KMS-11 (cell line): ENCODE measurements at regions not wholly inside any gene's neighbourhood (a gene's known extent, or its start where the extent isn't known, plus 50 kb on each side); places are given as distances from the start of the nearest gene placed in this dataset.

Source experiments
- H2AFZ ChIP-seq: fragments of 200-600 bp; sonication (generic); 2 replicates; pipeline ENCODE4 v1.6.1; 2016; ENCODE audit warnings: antibody characterized with exemption, mixed run types, low read depth
- H3K27ac ChIP-seq: fragments of 200-600 bp; sonication (generic); 2 replicates; pipeline ENCODE4 v1.6.1; 2016; ENCODE audit warnings: mild to moderate bottlenecking, mixed run types
- H3K27me3 ChIP-seq: fragments of 200-600 bp; sonication (generic); 2 replicates; pipeline ENCODE4 v1.6.1; 2017; ENCODE audit warnings: mild to moderate bottlenecking, low read depth, mixed run types, moderate library complexity; ENCODE audit not compliant: insufficient read depth
- H3K36me3 ChIP-seq: fragments of 200-600 bp; sonication (generic); 2 replicates; pipeline ENCODE4 v1.6.1; 2017; ENCODE audit warnings: mild to moderate bottlenecking, mixed run types; ENCODE audit not compliant: insufficient read depth
- H3K4me1 ChIP-seq: fragments of 200-600 bp; sonication (generic); 2 replicates; pipeline ENCODE4 v1.6.1; 2016; ENCODE audit warnings: mild to moderate bottlenecking, low read depth, mixed run types; ENCODE audit not compliant: poor library complexity, severe bottlenecking
- H3K4me2 ChIP-seq: fragments of 200-600 bp; sonication (generic); 2 replicates; pipeline ENCODE4 v1.7.0; 2016; ENCODE audit warnings: mild to moderate bottlenecking, mixed run types
- H3K4me3 ChIP-seq: fragments of 200-600 bp; sonication (generic); IDR thresholded peaks from 2 replicates; pipeline ENCODE4 v1.6.1; 2017; ENCODE audit warnings: low read depth, low read length, mixed read lengths; ENCODE audit not compliant: insufficient read depth
- H3K79me2 ChIP-seq: fragments of 200-600 bp; sonication (generic); 2 replicates; pipeline ENCODE4 v1.6.1; 2016; ENCODE audit warnings: low read depth, mixed run types; ENCODE audit not compliant: insufficient read depth
- H3K9ac ChIP-seq: fragments of 200-600 bp; sonication (generic); 2 replicates; pipeline ENCODE4 v1.6.1; 2016; ENCODE audit warnings: mild to moderate bottlenecking, mixed run types
- H4K20me1 ChIP-seq: fragments of 200-600 bp; sonication (generic); 2 replicates; pipeline ENCODE4 v1.6.1; 2016; ENCODE audit warnings: mild to moderate bottlenecking, mixed run types; ENCODE audit not compliant: insufficient read depth
- TF ChIP-seq, protein P1 (sequence below): fragments of 200-600 bp; sonication (generic); conservative IDR thresholded peaks from 2 replicates; pipeline ENCODE4 v1.6.1; 2017; ENCODE audit warnings: low read depth, mild to moderate bottlenecking, antibody characterized with exemption, low read length, moderate library complexity, mixed read lengths

DNA sequence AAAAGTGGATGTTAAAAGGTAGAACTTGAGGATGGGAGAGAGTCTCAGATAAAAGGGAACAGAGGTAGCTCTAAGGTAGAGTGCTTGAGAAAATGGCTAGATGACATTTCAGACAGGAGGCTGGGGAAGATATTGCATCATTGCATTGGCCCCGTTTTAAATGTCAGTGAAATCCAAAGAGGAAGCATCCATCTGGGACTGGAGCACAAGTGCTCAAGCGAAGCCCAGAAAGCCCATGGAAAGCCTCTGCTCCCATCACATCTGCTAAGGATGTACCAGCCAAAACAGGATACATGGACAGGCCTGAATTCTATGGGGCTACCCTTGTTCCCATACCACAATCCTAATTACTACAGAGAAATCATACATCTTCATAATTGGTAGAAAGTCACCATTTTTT lies 581.5 kb upstream of the TMEM132C start:
- Histone ChIP-seq H4K20me1 (no peaks in the 10 kb centered on the region), H3K27ac (no peak overlapping the region), H3K4me2 (no peak overlapping the region), H3K27me3 (no peaks in the 10 kb centered on the region), H2AFZ (no peak overlapping the region), H3K36me3 (no peaks in the 10 kb centered on the region), H3K9ac (no peak overlapping the region), H3K4me1 (no peaks in the 10 kb centered on the region), H3K4me3 (no peak overlapping the region), H3K79me2 (no peaks in the 10 kb centered on the region)
- TF ChIP-seq, protein P1, sequence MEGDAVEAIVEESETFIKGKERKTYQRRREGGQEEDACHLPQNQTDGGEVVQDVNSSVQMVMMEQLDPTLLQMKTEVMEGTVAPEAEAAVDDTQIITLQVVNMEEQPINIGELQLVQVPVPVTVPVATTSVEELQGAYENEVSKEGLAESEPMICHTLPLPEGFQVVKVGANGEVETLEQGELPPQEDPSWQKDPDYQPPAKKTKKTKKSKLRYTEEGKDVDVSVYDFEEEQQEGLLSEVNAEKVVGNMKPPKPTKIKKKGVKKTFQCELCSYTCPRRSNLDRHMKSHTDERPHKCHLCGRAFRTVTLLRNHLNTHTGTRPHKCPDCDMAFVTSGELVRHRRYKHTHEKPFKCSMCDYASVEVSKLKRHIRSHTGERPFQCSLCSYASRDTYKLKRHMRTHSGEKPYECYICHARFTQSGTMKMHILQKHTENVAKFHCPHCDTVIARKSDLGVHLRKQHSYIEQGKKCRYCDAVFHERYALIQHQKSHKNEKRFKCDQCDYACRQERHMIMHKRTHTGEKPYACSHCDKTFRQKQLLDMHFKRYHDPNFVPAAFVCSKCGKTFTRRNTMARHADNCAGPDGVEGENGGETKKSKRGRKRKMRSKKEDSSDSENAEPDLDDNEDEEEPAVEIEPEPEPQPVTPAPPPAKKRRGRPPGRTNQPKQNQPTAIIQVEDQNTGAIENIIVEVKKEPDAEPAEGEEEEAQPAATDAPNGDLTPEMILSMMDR = no peak

DNA sequence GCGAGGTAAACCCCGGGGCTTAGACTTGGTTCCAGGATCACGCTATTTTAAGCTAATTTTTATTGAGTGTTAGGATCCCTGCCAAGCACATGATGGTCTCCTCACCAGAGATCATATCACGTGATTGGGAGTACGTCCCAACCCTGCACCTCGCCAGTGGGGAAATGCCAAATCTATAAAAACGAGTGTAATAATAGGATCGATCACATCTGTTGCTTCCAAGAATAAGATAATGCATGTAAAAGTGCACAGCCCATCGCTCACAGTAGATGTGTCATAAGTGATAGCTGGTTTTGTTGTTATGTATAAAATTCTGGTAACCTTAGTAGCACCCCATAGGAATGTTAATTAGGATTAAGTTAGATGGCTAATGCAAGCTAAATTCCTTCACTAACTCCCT lies 581.0 kb upstream of the TMEM132C start:
- TF ChIP-seq, protein P1 = no peak

DNA sequence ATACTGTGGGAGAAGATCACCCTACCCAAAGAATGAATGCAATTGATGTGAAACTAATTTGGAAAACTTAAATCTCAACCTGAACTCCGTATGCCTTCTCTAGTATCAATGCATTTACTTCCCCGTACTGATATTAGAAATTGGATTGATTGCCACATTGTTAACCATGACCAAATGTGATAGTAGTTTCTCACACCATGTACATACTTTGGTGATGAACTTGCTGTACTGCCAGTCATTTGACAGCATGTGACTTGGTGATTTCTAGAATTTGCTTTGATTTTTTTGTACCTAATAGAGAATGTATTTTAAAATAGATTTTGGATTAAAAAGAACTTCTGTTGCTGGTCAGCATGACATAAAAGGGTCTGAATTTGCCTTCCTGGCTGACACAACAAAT lies 579.8 kb upstream of the TMEM132C start:
- H3K27me3 ChIP-seq = no peaks in the 10 kb centered on the region
- H3K9ac ChIP-seq = no peak overlapping the region
- H3K4me1 ChIP-seq = no peaks in the 10 kb centered on the region
- no peak overlapping the region for H2AFZ ChIP-seq
- no peak overlapping the region for H3K4me3 ChIP-seq
- H3K4me2 ChIP-seq = no peak overlapping the region
- H3K27ac ChIP-seq = no peak overlapping the region
- TF ChIP-seq, protein P1 = no peak
- H3K36me3 ChIP-seq = no peaks in the 10 kb centered on the region
- no peaks in the 10 kb centered on the region for H4K20me1 ChIP-seq
- H3K79me2 ChIP-seq = no peaks in the 10 kb centered on the region

More for the DNA sequence above, 581.0 kb upstream of the TMEM132C start:
- H4K20me1 ChIP-seq = no peaks in the 10 kb centered on the region
- no peaks in the 10 kb centered on the region for H3K4me1 ChIP-seq
- H3K4me2 ChIP-seq = no peak overlapping the region
- H3K27ac ChIP-seq = no peak overlapping the region
- H3K9ac ChIP-seq = no peak overlapping the region
- H2AFZ ChIP-seq = no peak overlapping the region
- H3K36me3 ChIP-seq = no peaks in the 10 kb centered on the region
- no peak overlapping the region for H3K4me3 ChIP-seq
- no peaks in the 10 kb centered on the region for H3K27me3 ChIP-seq
- H3K79me2 ChIP-seq = no peaks in the 10 kb centered on the region

DNA sequence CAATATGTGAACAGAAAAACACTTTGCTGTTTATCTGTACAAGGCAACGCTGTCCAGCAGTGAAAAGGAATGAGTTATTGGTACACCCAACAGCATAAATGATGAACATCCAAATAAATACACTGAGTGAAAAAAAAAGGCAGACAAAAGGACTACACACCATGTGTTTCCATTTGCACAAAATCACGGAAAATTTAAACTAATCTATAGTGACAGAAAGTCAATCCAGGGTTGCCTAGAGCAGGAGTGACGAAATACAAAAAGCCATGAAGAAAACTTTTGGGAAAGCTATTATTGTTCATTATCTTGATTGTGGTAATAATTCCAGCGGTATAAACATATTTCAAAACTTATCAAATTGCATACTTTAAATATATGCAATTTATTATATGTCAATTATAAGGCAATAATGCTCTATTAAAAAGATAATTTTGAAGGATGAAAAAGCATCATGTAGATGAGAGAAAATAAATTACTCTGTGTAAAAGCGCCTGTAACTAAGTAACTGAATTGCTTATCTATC lies 578.0 kb upstream of the TMEM132C start:
- Histone ChIP-seq H3K79me2 (no peaks in the 10 kb centered on the region), H3K4me1 (no peaks in the 10 kb centered on the region), H2AFZ (no peak overlapping the region), H3K4me3 (no peak overlapping the region), H3K9ac (no peak overlapping the region), H3K27ac (no peak overlapping the region), H3K4me2 (no peak overlapping the region), H3K36me3 (no peaks in the 10 kb centered on the region), H3K27me3 (no peaks in the 10 kb centered on the region), H4K20me1 (no peaks in the 10 kb centered on the region)
- TF ChIP-seq, protein P1 = no peak
